Limb (tissue), 2 donors: ENCODE measurements at regions not wholly inside any gene's neighbourhood (a gene's known extent, or its start where the extent isn't known, plus 50 kb on each side); places are given as distances from the start of the nearest gene placed in this dataset.
A peak's percentile ranks its signal among the peaks of the same experiment; 100 is the strongest.

Source experiments
- DNase-seq, 2 donors: peaks; one replicate each; pipeline ENCODE4 v3.0.0-alpha.2; 2016; ENCODE audit errors: extremely low spot score in 2 of 2

DNA sequence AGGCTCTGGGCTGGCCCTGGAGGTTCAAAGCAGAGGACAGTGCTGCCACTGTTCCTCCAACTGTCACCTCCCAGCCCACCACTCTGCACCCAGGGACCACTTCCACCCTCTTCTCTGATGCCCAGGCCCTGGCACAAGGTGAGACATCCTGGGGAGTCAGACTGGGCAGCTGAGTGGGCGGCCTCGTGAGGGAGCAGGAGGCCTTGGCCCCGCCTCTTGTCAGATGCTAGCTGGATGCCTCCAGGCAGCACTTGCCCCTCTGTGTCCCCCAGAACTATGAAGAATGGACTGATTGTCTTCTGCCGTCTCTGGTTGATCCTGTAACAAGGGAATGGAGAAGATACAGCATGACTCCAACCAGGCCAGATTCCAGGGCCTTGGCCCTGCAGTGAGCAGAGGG lies 191.0 kb upstream of the LINGO1 start:
- DNase-seq = no peak

DNA sequence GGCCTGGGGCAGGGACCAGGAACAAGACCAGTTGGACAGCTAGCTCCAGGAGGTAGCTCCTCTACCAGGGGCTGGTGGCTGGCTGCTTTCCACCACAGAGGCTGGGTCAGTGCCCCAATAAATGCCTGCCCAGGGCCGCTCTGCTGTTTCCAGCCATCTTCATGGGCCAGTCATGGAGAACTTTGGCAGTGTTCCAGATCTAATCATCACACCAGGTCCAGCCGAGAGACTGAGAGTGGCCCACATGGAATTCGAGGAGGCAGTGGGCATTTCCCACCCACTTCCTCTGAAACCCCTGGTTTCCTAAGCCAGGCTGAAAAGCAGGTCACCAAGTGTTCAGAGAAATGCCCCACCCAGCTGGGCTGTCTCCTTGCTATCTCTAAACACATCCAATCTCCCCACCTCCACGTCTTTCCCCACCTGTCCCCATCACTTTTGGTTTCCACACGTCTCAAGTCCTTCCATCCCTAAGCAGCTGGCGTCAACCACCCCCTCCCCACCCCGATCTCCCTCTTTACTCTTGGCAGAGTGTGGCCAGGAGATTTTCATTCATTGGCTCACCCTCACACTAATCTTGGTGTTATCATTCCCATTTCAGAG lies 190.0 kb upstream of the LINGO1 start:
- no peak for DNase-seq

DNA sequence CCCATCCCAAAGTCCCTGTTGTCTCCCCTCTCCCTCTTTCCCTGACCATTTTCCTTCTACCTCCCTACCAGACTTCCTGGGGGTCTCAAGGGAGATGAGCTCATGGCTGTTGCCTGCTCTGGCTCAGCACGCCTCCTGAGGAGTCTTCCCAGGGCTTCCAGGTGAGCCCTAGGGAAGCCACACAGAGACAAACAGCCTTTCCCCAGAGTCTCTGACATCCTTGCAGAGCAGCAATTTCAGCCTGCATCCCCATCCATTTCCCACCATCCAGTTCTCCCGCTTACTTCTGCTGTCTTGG lies 189.2 kb upstream of the LINGO1 start:
- no peak for DNase-seq

DNA sequence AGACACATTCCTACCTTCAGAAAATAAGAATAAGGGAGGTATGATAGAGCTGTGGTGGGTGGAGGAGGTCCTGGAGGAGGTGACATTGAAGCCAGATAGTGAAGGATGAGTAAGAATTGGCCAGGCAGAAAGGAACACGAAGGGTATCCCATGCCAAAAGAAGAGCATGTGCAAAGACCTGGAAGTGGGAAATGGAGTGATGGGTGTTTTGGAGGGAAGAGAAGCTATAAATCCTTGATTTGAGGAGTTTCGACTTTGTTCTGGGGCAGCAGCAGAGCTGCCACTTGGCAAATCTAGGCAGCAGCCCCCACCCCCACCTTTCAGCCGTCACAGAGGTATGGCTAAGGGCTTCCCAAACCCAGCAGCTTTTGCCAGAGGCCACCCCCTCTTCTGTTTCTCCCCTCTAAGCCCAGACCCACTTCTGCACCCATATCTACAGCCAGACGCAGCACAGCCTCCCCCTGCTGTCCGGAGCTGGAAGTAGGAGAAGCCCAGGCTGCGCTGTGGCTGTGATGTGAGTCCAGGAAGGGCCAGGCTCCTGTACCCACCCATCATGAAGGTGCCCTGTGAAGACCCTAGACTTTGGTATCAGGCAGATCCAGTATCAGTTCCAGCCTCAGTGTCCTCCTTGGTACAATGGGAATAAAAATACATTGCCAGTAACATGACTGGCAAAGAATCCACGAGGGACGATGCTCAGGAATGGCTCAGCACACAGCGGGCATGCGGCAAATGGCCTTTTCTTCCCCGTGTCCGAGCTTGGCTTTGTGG lies 188.7 kb upstream of the LINGO1 start:
- DNase-seq = peak; percentile 68 to 89

DNA sequence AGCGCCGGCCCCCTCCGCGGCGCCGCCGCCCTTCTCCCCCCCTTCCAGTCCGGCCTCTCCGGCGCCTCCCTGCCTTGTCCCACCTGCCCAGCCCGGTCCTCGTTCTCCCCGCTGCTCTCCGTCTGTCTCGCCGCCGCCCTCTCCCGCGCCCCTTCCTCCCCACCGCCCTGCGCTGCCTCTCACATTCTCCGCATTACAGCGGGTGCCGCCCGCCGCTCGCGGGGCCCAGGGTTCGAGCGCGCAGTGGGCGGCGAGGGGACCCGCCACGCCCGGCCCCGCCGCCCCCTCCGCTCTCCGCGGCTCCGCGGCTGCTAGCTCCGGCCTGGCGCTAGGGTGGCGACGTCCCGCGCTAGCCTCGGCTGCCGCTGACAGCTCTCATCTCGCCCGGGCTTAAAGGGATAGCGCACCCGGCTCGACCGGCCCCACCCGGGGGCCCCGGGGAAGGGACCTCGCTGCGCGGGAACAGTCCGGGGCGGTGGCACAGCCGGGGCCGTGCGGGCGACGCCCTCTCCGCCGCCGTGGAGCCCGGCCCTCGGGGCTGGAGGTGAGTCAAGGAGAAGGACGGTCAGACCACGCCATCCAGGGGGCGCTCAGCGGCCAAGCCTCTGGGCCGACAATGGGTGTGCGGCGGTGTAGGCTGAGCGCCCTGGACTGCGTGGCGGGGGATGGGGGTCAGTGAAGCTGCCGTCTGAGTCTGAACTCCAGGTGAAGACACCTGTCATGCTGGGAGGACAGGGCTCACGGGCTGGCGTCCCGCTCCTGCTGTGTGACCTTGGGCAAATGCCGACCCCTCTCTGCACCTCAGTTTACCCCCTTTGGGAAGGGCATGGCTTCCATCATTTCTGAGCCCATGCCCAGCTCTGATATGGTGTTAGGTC lies 187.4 kb upstream of the LINGO1 start:
- DNase-seq = peak in 1 of 2 donors; percentile 64

DNA sequence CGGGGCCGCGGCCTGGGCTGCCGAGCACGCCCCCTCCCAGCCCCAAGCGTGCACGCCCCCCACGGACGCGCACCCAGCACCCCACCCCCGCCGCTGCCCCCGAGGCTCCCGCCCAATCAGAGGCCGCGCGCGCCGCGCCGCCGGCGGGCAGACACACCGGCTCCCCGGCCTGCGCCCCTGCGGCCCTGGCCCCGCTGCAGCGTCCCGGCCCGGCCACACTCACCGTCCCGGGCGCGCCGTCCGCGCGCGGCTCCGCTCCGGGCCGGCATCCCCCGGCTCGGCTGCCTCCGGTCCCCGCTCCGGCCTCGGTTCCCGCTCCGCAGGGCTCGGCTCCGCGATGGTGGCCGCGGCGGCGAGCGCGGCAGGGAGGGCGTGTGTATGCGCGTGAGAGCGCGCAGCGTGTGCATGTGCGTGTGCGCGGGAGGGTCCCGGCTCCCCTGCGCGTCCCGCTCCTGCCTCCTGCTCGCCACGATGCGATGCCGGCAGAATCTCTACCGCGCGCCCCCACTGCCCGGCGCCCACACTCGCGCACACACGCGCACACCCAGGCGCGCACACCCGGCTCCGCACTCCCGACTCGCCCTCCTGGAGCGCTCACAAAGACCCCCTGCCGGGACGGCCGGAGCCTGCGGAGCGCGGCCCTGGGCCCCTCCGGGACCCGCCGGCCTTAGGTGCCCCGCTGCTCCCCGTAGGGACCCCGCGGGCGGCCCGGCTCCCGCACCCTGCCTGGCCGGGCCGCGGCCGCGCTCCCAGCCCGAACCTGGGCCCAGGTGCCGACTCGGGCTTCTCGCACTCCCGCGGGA lies 186.5 kb upstream of the LINGO1 start:
- peak in 1 of 2 donors; percentile 78 for DNase-seq

DNA sequence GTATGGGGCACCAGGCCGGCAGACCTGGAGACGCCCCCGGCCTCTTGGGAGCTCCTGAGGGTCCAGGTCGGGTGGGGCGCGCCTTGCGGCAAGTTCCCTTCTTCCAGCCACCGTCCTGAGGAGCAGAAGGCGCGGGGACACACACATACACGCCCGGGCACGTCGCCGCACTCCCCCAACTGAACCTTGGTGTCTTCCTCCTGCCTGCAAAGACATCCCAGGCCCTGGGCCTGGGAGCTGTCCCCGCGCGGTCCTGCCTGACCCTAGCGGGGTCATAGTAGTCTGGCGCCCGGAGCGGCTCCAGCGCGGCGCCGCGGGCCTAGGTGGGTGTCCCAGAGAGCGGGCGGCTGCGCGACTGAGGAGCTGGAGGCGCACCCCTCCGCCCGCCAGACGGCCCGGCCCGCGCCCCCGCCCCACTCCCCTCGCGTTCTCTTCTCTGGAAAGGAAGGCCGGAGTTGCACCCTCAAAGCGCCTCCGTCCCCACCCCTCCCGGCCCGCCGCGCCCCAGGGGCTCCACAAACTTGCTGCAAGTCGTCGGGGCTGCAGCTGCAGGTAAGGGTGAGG lies 185.9 kb upstream of the LINGO1 start:
- no peak for DNase-seq

DNA sequence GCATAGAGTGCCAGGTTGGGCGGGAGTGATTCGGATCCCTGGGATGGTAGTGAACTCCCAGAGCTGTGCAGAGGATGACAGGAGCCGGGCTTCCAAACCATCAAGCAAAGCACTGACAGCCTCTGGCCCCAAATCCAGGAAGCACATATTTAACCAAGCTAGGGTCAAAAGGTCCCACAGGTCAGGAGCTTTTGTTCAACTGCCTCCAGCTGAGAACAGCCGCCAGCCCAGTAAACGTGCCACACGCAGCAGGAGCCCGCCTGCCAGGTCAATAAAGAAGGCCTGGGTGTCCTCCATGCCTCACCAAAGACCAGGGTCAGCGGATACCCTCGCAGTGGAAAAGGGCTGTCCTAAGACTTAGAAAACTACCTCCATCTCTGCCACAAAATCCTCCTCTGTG lies 184.7 kb upstream of the LINGO1 start:
- DNase-seq = no peak

DNA sequence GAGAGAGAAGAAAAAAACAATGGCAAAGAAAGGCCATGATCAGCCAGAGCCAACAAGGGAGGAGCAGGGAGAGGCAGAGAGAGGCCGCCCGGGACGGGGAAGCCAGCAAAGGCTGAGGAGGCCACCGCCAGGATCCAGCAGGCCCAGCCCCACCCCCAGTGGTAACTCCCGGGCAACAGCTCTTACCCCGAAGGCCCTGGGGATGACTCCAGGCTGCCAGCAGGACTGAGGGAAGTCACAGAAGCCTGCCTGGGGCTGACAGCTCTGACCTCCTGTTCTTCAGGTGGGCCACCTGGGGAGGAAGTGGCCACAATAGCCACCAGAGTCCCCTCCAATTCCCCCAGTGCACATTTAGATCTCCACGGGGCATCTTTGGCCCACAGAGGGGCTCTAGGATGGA lies 184.3 kb upstream of the LINGO1 start:
- DNase-seq = no peak

DNA sequence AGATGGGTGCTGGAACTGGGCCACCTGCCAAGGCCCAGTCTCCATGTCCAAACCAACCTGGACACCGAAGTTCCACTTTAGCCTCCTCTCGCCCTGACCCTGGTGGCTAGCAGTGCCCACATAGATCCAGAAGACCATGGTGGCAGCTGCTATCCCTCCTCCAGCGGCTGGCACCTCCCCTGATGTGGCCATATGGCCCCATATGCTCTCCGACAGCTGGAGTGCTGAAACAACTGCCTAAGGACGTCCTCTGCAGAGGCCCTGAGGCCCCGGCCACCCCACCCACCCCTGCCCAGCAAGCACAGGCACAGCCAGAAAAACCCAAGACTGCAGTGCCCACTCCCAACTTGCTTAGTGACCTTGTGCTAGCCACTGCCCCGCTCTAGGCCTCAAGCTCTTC lies 182.3 kb upstream of the LINGO1 start:
- no peak for DNase-seq

DNA sequence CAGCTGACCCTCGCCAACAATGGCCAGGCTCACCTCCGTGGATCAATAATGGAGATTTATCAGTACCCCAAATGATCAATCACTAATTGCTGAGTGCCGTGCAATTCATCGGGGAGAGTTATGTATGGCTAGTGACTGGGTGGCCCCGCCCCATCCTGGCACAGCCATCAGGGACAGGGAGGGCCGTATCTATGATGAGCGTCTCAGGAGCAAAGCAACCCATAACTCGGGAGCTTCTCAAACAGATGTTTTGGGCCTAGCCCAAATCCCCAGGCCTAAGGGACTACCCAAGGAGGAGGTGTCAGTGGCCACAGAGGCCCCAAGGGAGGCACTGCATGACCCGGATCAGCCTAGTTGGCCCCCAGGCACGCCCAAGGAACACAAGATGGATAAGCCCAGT lies 180.0 kb upstream of the LINGO1 start:
- no peak for DNase-seq

DNA sequence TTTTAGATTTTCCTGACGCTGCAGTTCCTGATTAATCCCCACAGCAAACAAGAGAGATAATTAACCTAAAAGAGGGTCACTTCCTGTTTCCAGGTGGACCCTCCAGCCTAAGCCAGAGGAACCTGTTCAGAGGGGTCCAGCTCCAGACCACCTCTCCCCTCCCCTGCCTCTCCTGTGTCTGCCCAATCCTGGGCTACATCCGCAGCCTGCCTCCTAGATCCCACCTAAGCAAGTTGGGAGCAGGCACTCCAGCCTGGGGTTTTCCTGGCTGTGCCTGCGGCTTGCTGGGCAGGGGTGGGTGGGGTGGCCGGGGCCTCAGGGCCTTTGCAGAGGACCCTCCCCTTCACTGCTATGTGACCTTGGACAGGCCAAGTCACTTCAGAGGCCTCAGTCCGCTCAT lies 178.6 kb upstream of the LINGO1 start:
- DNase-seq = no peak

DNA sequence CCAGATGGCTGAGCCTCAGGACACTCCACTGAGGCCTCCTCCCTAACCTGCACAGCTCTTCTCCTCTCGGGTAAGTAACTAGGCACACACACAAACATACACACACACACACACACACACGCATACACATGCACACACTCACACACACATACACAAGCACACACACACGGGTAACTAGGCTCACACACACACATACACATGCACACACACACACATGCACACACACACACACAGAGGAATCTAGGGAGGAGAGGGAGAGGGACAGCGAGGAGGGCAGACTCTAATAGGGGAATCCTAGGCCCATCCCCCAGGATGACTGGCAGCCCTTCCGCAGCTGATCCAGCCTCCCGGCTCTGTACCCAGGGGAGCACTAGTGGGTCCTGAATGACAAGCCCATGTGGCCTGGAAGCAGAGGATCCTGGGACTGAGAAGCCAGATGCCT lies 177.4 kb upstream of the LINGO1 start:
- peak; percentile 67 to 72 for DNase-seq

DNA sequence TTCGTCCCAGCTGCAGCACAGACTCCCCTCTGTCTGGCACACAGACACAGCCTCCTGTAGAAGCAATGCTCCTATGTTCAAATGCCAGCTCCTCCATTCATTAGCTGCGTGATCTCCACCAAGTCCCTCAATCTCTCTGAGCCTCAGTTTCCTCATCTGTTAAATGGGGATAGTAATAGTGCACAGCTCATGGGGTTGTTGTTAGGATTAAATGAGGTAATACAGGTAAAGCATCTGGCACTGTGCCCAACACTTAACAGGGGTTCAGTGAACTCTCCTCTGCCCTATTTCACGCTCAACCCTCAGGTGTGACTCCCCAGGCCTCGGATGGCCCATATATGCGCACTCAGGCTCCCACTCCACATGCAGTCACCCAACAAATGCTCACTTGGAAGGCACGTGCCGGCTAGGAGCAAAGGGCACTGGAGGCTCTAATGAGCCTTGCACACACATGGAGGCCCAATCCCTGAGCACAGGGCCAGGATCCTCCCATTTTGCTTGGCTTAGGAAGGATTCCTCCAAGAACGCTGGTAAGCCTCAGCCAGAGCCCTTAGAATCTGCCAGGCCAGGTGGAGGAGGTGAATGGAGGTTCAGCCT lies 176.0 kb upstream of the LINGO1 start:
- DNase-seq = no peak

DNA sequence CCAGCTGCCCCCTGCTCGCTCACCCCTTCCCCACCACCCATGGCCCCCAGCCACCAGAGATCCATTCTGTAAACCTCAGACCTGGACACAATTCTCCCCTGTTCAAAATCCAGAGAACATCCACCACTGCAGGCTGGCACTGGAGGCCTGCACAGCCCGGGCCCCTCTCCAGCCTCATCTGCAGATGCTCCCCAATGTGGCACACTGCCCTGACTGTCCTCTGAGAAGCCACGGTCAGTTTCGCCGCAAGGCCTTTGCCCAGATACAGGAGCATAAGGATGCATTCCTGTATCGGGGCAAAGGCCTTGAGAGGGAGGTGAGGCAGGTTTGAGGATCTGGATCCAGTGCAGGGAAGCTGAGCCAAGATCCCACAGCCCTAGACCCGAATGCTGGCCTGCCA lies 175.4 kb upstream of the LINGO1 start:
- no peak for DNase-seq

DNA sequence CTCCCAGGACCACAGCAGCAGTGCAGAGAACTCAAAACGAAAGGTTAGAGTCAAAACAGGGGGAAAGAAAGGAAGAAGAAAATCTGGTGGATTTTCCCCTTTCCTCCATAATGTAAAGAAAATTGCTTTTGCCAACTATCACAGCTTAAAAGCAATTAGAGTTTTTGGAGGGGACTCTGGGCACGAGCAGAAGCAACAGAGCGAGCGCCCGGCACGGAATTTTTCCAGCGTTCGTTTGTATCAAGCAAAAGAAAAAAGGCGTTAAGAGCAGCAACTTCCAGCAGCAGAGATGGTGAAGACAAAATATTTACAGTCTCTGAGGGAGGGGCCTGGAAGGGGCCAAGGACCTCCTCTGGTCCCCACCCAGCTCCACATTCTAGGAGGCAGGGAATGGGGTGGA lies 174.9 kb upstream of the LINGO1 start:
- no peak for DNase-seq

DNA sequence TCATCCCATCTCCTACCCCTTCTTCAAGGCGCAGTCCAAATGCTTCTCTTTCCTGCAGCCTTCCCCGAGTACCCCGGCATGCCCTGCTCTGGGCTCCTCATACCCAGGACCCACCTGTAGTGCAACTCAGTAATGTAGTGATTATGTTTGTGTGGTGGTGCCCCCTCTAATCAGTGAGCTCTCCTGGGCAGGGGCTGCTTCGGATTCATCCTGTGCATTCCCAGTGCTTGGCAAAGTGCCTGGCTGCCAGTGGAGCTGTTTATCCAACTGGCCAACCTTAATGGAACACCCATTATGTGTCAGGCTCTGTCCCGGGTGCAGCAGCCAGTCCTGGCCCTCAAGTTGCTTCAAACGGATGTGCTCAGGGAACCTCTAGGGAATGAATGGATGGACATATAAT lies 174.4 kb upstream of the LINGO1 start:
- DNase-seq = no peak

DNA sequence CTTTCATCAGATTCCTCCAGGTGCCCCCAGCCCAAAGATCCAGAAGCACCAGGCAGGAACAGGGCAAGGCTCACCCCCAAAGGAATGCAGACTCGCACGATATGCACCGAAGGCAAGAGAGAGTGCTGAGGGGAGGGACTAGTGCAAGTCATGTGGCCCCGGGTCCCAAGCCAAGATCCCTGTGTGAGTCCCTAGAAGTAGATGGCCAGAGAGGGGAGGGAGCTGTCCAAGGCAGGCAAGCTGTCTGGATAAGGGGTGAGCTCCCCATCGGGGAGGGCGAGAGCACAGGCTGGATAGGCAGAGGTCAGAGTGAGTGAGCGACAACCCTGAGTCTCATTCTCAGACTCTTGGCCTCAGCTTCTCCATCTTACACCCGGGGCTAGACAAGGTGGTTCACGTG lies 171.5 kb upstream of the LINGO1 start:
- DNase-seq = no peak

DNA sequence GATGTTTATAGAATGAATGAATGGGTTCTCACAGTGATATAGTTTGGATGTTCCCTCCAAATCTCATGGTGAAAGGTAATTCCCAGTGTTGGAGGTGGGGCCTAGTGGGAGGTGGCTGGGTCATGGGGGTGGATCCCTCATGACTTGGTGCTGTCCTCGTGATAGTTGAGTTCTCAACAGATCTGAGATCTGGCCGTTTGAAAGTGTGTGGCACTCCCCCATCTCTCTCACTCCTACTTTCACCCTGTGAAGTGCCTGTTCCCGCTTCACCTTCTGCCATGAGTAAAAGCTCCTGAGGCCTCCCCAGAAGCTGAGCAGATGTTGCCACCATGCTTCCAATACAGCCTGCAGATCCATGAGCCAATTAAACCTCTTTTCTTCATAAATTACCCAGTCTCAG lies 170.8 kb upstream of the LINGO1 start:
- DNase-seq = no peak

DNA sequence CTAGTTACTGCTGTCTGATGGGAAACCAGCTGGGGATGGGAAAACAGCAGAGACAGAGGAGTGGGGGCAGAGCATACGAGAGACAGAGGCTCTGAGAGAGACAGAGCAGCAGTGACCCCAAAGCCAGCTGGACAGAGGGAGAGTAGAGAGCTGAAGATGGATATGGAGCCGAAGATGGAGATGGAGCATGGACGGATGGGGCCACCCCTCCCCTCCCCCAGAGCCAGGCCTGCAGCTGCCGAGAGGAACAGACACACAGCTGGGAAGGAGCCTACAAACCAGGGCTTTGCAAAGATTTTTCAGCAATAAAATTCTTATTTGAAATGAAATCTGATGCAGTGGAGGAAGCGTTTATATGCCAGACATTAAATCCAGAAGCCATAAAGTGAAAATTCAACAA lies 167.6 kb upstream of the LINGO1 start:
- DNase-seq = no peak

DNA sequence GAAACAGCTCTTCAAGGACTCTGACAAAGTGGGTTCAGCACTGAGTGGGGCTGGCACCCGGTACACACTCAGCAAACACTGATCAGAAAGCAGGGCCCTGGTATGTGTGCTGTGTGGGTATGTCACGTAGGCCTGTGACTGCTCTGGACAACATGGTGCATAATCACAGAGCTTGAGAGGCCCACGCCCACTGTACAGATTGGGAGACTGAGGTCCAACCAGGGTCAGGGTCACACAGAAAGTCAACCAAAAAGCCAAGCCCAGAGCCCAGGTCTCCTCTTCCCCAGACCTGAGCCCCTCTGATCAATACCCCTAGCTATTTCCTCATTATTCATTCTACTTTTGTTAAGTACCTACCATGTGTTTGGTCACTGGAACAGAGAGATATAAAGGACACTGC lies 166.1 kb upstream of the LINGO1 start:
- DNase-seq = no peak
